ENCODE measurements at regions not wholly inside any gene's neighbourhood (a gene's known extent, or its start where the extent isn't known, plus 50 kb on each side); places are given as distances from the start of the nearest gene placed in this dataset.

DNA sequence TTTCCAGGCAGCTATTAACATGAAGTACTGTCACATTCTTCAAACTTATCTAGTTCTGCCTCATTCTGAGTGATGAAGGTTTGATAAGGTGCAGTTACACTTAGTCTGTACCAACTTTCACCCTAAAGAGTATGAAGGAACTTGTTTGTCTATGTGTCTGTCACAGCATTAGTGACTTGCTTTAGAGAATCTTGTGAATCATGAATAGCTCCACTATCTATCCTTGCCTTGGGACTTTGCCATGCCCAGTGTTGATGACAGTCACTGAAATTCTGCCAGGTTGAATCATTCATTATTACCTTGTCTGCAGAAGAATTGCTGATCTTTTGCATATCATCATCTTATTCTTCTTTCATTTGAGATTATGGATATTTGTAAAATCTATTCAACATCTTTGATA, 50.9 kb upstream of the A1CF start:
- H3K27ac Mint-ChIP-seq: no peak overlapping the region
- no peak overlapping the region for H3K4me3 Mint-ChIP-seq
- no peaks in the 10 kb centered on the region for H3K36me3 Mint-ChIP-seq
- no peaks in the 10 kb centered on the region for H3K9me3 Mint-ChIP-seq
- CTCF ChIA-PET: no interaction called here
- H3K4me1 Mint-ChIP-seq: no peaks in the 10 kb centered on the region
- DNase-seq: no peak
- H3K27me3 Mint-ChIP-seq: no peaks in the 10 kb centered on the region

DNA sequence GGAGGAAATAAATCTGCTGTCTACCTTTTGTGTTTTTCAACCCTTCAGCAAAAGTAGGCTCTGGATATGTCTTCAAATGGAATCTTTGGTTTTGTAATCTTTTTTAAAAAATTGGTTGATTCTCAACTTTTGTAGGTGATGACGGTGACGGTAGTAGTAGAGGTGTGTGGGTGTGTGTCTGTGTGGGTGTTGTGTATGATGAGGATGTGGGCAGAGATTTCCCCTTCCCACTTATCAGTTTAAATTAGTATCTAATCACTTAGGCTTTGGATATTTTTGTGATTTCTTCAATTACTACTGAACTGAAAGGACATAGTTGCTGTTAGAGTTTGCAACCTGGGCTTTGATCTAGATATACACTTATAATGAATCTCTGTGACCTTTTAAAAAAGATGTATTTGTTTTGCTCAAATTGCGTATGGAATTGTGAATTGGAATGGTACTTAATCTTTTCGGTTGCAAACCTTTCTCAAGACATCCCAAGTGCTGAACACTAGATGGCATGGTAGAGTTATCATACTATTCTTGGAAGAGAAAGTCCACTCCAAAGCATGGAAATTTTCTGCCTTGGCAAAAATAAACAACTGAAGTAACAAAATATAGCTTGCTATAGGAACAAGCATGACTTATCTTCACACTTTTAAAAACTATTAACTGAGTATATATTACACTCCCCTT, 51.9 kb upstream of the A1CF start:
- H3K27ac Mint-ChIP-seq: no peak overlapping the region
- H3K36me3 Mint-ChIP-seq: no peaks in the 10 kb centered on the region
- no peaks in the 10 kb centered on the region for H3K4me1 Mint-ChIP-seq
- no peak for DNase-seq
- CTCF ChIA-PET: no interaction called here
- no peaks in the 10 kb centered on the region for H3K27me3 Mint-ChIP-seq
- no peak overlapping the region for H3K4me3 Mint-ChIP-seq
- H3K9me3 Mint-ChIP-seq: no peaks in the 10 kb centered on the region

DNA sequence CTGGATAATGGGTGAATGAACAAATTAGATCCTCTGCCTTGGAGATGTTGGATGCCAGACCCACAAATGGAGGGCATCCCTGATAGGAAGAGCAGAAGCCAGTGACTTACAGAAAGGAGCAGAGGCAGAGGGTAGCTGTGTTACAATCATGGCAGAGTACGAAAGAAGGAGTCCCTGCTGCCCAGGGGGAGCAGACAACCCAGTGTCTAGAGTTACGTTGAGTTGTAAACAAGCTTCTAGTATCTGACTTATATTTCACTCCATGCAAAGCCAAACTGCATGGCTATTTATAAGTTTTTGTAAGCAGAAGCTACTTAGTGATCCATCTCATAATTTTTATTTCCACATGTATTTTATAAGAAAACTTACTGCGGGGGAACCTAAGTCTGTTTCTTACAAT, 56.2 kb upstream of the A1CF start:
- Mint-ChIP-seq H3K4me1 (no peaks in the 10 kb centered on the region), H3K4me3 (no peak overlapping the region), H3K27me3 (no peaks in the 10 kb centered on the region), H3K27ac (no peak overlapping the region), H3K36me3 (no peaks in the 10 kb centered on the region), H3K9me3 (no peaks in the 10 kb centered on the region)
- CTCF ChIA-PET: no interaction called here
- DNase-seq: no peak

DNA sequence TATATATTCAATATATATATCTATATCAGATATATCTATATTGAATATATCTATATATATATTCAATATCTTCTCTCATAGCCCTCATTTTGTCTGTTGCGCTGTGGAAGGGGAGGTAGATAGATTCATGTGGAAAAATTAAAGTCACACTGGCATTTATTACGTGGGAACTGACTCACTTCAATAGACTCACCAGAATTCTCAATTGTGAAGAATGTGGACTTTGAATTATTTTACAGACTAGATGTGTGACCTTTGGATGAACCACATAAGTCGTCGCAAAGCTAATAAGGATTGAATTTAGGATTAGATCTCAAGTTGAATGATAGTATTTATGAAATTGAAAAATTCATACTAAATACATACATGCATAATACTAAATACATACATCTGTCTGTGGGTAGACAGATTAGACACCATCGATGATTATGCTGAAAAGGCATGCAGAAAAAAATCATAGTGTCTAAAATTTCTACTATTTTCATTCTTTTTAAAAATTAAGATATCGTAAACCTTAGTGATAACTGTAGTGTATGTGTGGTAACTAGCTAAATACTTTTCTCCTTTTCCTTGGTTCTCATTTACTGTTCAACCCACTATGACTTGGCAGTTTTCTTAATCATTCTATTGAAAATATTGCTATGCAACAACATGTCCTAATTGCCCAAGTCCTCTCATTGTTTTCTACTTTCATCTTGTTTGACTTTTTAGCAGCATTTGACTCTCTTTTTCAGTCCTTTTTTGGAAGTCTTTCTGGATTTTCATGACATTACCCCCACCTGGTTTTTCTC, 61.8 kb upstream of the A1CF start:
- no peaks in the 10 kb centered on the region for H3K4me1 Mint-ChIP-seq
- CTCF ChIA-PET: interaction anchor here (0.6 kb wide), 1 partner anchor 91 kb away, joined by 3 read pairs; no protein-coding TSS in a partner anchor
- H3K9me3 Mint-ChIP-seq: no peaks in the 10 kb centered on the region
- no peak overlapping the region for H3K27ac Mint-ChIP-seq
- H3K36me3 Mint-ChIP-seq: no peaks in the 10 kb centered on the region
- DNase-seq: no peak
- no peak overlapping the region for H3K4me3 Mint-ChIP-seq
- no peaks in the 10 kb centered on the region for H3K27me3 Mint-ChIP-seq

DNA sequence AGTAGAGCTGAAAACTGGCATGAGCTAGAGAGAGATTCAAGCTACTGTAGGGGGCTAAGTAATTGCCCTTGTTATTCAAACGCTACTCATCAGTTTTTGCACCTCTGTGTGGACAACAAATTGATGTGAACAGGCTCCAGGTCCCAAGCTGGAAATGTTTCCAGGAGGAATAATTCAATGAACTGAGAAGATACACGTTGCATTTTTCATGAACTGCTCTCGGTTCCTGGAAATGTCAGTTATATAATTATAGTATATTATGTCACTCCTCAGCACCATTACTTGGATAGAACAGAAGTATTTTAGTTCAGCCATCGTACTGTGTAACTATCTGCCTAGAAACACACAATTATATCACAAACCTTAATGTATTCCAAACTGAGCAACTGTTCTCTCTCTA, 65.9 kb upstream of the A1CF start:
- H3K4me3 Mint-ChIP-seq: no peak overlapping the region
- CTCF ChIA-PET: no interaction called here
- H3K27ac Mint-ChIP-seq: no peak overlapping the region
- no peaks in the 10 kb centered on the region for H3K4me1 Mint-ChIP-seq
- DNase-seq: no peak
- H3K27me3 Mint-ChIP-seq: no peaks in the 10 kb centered on the region
- H3K36me3 Mint-ChIP-seq: no peaks in the 10 kb centered on the region
- no peaks in the 10 kb centered on the region for H3K9me3 Mint-ChIP-seq

DNA sequence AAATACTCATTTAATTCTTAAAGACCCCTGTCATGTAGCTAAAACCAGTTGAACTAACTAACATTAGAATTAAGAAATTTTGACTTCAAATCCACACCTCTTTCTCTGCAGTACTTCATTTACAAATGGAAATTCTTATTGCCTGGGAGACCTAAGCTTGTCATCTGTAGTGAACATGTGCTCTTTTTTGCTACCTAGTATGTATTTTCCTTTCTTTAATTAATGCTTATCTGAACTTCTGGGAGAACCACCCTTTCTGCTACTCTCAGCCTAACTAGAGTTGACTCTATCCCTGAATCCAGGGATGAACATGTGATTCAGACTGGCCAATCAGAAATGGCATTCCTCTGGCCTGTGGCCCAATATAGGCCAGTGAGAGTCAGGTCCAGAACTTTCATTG, 75.9 kb upstream of the A1CF start:
- Mint-ChIP-seq H3K27me3 (no peaks in the 10 kb centered on the region), H3K4me3 (no peak overlapping the region), H3K27ac (no peak overlapping the region), H3K9me3 (peaks cover under 1% of the 10 kb centered on the region), H3K36me3 (no peaks in the 10 kb centered on the region), H3K4me1 (no peaks in the 10 kb centered on the region)
- DNase-seq: no peak
- CTCF ChIA-PET: no interaction called here

DNA sequence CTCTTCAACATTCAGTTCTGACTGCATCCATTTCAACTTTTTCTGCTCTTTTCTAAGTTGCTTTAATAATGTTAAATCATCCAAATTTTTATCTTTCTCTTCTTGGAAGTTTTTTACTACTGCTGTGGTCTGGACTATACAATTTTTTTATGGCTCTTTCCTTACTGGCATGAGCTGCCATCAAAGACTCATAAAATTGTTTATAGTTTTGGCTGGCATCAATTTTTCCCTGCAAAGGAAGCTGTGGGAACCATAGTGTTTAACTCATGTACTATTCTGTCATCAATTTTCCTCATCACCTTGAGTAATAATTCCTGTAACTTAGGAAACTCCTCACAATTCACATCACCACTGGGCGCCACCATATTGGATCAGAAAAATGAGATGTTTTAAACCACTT, 77.6 kb upstream of the A1CF start:
- Mint-ChIP-seq H3K9me3 (peaks cover 2% of the 10 kb centered on the region), H3K27me3 (no peaks in the 10 kb centered on the region), H3K27ac (no peak overlapping the region), H3K36me3 (no peaks in the 10 kb centered on the region), H3K4me1 (no peaks in the 10 kb centered on the region), H3K4me3 (no peak overlapping the region)
- DNase-seq: no peak
- CTCF ChIA-PET: no interaction called here

DNA sequence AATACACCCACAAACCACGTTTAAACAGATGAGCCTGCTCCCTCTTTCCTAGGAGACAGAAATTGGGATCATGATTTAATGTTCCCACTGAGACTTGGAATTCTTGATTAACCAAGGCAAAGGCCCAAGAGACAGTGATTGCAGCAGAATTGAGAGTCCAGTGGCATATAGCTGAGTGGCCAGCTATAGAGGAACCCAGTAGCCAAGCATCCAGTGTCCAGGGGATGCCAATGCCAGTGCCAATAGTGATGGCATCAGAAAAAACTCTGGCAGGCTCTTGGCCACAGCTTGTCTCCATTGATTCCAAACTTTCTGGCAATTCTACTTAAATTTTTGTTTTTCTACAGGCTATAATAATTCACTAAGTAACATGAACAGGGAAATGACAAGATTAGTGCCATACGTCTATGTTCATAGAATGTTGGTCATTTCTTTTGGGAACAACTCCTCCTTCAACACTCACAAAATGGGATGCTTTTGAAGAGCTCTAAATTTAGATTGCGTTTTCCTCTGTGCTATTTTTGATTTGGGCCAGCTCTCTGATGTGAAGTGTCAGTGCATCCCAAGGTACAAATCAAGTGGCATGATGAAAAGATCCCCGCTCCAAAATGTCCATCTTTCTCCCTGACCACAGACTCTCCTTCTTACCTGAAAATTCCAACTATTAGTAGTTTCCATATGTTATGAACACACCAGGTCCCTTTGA, 83.1 kb upstream of the A1CF start:
- DNase-seq: no peak
- CTCF ChIA-PET: no interaction called here
- Mint-ChIP-seq H3K4me1 (no peaks in the 10 kb centered on the region), H3K4me3 (no peak overlapping the region), H3K27me3 (no peaks in the 10 kb centered on the region), H3K27ac (no peak overlapping the region), H3K36me3 (no peaks in the 10 kb centered on the region), H3K9me3 (peaks cover 2% of the 10 kb centered on the region)

DNA sequence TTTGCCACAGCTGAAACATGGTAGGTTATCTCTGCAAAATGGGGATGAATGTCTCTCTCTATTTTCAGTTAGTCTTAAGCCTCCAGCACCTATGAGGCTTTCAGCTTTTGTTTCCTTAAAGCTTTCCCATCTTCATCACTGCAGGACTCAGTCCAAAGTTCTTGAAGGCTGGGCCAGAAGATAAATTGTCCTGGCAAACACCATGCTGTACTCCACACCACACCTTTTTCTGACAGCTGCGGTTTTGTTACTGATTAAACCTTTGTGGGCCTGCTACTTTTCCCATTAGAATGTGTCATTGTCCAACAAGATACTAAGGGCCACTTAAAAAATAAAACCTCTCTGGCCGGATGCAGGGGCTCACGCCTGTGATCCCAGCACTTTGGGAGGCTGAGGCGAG, 87.2 kb upstream of the A1CF start:
- no peak for DNase-seq
- CTCF ChIA-PET: no interaction called here
- no peaks in the 10 kb centered on the region for H3K27me3 Mint-ChIP-seq
- no peaks in the 10 kb centered on the region for H3K9me3 Mint-ChIP-seq
- no peak overlapping the region for H3K27ac Mint-ChIP-seq
- H3K4me3 Mint-ChIP-seq: no peak overlapping the region
- no peaks in the 10 kb centered on the region for H3K36me3 Mint-ChIP-seq
- H3K4me1 Mint-ChIP-seq: no peaks in the 10 kb centered on the region

DNA sequence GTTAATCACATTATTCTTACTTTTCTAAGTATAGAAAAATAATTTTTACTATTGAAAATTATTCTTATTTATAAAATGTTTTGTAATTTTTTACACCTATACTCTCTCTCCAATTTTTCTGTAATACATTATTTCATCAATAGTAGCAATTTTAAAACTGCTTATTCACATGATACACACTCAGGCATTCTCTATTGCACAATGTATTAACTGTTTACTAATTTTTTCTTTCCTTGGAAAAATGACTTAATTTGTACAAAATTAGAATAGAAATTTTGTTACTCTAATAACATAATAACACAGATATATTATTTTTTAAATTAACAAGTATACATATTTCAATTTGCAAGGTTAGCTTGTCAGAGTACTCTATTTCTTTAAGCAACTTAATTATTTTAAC, 92.9 kb upstream of the PRKG1 start:
- CTCF ChIA-PET: no interaction called here

DNA sequence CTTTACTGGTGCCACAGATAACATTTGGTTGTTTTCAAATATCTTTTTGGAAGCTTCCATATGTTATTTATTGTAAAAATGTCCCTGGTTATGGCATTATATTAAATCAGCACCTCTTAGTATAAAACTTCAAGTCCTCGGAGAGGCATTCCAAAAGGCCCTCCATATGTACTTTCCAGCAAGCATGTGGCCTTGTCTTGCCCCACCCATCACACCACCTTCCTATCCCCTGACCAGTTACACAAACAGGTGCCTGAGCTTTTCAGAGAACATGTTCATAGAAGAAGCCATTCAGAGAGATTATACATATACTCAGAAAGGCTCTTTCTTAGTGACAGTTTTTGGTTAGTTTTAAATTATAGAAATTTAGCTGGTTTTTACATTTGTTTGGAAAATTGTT, 92.4 kb upstream of the PRKG1 start:
- CTCF ChIA-PET: no interaction called here

More for the DNA sequence above, 92.9 kb upstream of the PRKG1 start:
- H3K9me3 Mint-ChIP-seq: no peaks in the 10 kb centered on the region
- H3K4me3 Mint-ChIP-seq: no peak overlapping the region
- peaks cover 8% of the 10 kb centered on the region for H3K27me3 Mint-ChIP-seq
- no peaks in the 10 kb centered on the region for H3K4me1 Mint-ChIP-seq
- no peak for DNase-seq
- H3K27ac Mint-ChIP-seq: no peak overlapping the region
- no peaks in the 10 kb centered on the region for H3K36me3 Mint-ChIP-seq

DNA sequence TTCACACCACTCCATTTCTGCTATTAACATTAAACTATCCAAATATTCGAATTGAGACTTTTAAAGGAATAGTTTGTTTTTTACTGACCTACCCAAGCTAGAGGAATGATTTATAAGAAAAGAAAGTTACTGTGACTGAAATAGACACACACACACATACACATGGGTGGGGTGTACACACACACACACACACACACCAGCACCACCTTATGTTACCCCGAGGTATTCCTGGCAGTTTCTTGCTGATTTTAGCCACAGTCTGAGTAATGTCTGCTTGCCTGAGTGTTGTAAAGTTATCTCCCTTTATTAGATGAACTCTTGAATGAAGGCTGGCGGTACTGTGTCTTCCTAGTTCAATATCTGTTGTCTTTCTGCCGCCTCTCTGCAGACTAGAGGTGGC, 91.3 kb upstream of the PRKG1 start:
- Mint-ChIP-seq H3K4me1 (no peaks in the 10 kb centered on the region), H3K4me3 (no peak overlapping the region), H3K9me3 (no peaks in the 10 kb centered on the region), H3K27ac (no peak overlapping the region), H3K27me3 (peaks cover 11% of the 10 kb centered on the region), H3K36me3 (no peaks in the 10 kb centered on the region)
- no peak for DNase-seq
- CTCF ChIA-PET: no interaction called here

More for the DNA sequence above, 92.4 kb upstream of the PRKG1 start:
- Mint-ChIP-seq H3K4me3 (no peak overlapping the region), H3K36me3 (no peaks in the 10 kb centered on the region), H3K4me1 (no peaks in the 10 kb centered on the region), H3K27ac (no peak overlapping the region), H3K9me3 (no peaks in the 10 kb centered on the region), H3K27me3 (peaks cover 11% of the 10 kb centered on the region)
- DNase-seq: no peak

DNA sequence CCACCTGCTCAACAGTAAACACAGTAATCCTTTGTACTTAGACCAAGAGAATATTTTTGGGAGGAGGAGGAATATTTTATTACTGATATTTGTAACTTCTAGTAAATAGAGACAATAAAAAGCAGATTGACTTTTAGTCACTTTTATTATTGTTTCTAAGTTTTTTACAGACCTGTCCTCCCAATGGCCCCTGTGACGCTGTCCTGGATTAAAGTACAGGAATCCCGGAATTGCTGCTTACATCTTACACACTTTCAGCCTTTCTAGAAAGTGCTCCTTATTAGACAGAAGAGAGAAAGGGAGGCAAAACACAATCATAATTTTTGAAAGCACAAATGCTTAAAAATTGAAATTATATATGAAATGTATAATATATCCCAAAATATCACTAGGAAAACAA, 86.4 kb upstream of the PRKG1 start:
- DNase-seq: no peak
- Mint-ChIP-seq H3K27me3 (peaks cover 41% of the 10 kb centered on the region), H3K9me3 (no peaks in the 10 kb centered on the region), H3K4me3 (no peak overlapping the region), H3K27ac (no peak overlapping the region), H3K36me3 (no peaks in the 10 kb centered on the region), H3K4me1 (peaks cover 2% of the 10 kb centered on the region)
- CTCF ChIA-PET: interaction anchor here (1.0 kb wide), 1 partner anchor 13 kb away, joined by 3 read pairs; no protein-coding TSS in a partner anchor

DNA sequence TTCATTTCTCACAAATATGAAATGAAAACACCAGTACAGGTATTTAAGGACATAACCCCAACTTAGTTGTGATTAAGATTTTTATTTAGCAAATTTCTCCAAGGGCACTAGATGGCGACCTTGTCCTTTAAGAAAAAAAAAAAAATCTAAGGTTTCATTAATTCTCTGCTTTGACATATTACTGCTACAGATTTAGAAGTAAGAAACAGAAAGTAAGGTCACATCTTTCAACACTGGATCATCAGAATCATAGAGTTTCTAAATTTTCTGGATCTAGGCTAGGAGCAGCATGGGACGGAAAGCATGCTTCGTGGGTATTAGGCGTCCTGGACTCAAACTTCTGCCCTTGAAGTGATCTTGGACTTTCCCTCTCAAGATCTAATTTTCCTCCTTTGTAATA, 85.5 kb upstream of the PRKG1 start:
- CTCF ChIA-PET: no interaction called here
- no peak overlapping the region for H3K4me3 Mint-ChIP-seq
- H3K36me3 Mint-ChIP-seq: no peaks in the 10 kb centered on the region
- no peak overlapping the region for H3K27ac Mint-ChIP-seq
- peaks cover 2% of the 10 kb centered on the region for H3K4me1 Mint-ChIP-seq
- no peak for DNase-seq
- H3K9me3 Mint-ChIP-seq: no peaks in the 10 kb centered on the region
- H3K27me3 Mint-ChIP-seq: peaks cover 50% of the 10 kb centered on the region

Measured in activated naive CD4-positive, alpha-beta T cell treated with anti-CD3 and anti-CD28 coated beads, Interleukin-2, amount 10 ng/mL, durations not matched to agents 7 days and 5 days (primary cell).